Left cardiac atrium (tissue), 4 donors: ENCODE measurements at regions not wholly inside any gene's neighbourhood (a gene's known extent, or its start where the extent isn't known, plus 50 kb on each side); places are given as distances from the start of the nearest gene placed in this dataset.
"Not testable (repeated sequence)": the region's sequence is repeated elsewhere in the genome, so short reads cannot be mapped to it uniquely, and the experiment has no call there.

ENCODE experiments used
- ATAC-seq, 2 donors: fragments of 200-7000 bp; cut with Tn5 transposase; one replicate each; pipeline ENCODE4 v1.9.1; 2020; ENCODE audit warnings: mild to moderate bottlenecking in 2 of 2, moderate library complexity in 2 of 2
- DNase-seq: peaks from one replicate; pipeline ENCODE4 v3.0.0-alpha.2; 2020
- intact Hi-C, 2 donors: fragments of 100-400 bp; cut with DNase I; formaldehyde crosslinking; loops; one replicate each; pipeline versions ENCODE4 v1.14.1 to v1.15.1; 2022 to 2023
- donor health status: DM: no; HTN: yes; CAD: no.
- donor health status: DM: no; HTN: yes; CAD: no; lungs with severe emphysema.
- donor health status: DM: yes; HTN: yes; CAD: no.
- donor health status: Dilated cardiomyopathy.

DNA sequence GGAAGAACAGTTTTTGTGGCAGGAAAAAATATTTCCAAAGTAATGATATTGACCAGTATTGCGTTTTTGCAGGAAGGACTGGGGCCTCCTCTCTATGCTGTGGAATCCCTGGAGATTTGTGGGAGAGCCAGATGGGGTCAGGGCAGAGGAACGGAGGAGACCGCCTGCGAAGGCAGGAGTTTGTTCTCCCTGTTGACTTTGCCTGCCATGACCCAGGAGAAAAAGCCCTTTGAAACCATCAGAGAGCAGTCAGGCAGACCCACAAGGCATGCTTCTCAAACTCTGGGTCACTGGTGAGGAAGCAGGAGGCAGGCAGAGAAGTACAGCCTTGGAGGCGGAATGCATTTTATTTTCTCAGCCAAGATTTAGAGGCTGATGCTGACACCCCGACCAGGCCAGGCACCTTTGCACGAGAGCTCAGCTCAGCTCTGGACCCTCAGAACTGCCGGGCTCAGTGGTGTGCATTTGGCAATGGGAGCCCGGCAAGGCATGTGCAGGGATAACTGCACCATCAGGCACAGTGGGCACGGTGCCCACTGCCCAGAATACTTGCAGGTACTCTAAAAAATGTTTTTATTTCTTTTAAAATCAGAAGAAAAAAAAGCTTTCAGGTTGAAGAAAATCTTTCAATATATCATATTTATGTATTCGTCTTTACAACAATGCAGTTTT, 410.4 kb downstream of the RPS24 start:
- no peak for DNase-seq
- intact Hi-C loops, result no loop called here
- ATAC-seq, result no peak

GRCh38 chr10:78444741-78445140, 411.1 kb downstream of the RPS24 start:
- DNase-seq, intact Hi-C loops, ATAC-seq: not testable (repeated sequence)

GRCh38 chr10:78445308-78445707, 411.6 kb downstream of the RPS24 start:
- no peak for ATAC-seq
- DNase-seq, result no peak

DNA sequence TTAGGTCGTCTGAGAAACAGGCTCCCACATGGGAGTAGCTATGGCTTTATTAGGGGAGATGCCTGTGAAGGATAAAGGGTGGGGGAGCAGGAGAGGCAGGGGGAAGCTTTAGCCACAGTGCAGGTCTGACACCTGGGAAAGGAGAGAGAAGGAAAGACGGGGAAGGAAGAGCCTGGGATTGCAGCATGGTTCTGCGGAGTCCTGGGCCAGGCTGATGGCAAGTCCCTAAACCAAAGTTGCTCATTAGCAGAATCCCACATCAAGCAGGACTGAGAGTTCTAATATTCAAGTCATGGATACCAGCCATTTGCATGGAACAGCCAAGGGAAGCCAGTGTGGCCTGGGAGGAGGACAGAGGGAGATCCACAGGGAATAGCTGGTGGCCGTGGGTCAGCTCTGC, 414.8 kb downstream of the RPS24 start:
- DNase-seq (no peak), ATAC-seq (no peak)
- intact Hi-C loops, result no loop called here

More at GRCh38 chr10:78445308-78445707, 411.6 kb downstream of the RPS24 start:
- intact Hi-C loops, result no loop called here

DNA sequence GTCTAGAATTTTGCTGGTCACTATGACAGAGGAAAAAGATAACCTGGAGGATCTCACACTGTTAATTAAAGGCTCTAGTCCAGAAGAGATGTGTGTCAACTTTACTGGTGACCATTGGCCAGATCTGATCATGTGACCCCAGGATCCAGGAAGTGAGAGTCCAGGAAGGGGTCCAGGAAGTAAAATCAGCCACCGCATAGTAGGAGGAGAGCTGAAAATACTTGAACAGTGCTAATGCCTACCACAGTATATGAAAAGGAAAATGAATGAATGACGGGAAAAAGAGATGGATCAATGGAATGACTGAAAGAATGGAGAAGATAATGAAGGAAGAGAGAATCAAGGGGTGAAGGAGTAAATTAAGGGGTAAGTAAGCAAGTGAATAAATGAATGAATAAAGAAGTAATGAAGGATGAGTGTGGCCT, 415.3 kb downstream of the RPS24 start:
- DNase-seq (no peak), ATAC-seq (no peak)
- intact Hi-C loops, result no loop called here

DNA sequence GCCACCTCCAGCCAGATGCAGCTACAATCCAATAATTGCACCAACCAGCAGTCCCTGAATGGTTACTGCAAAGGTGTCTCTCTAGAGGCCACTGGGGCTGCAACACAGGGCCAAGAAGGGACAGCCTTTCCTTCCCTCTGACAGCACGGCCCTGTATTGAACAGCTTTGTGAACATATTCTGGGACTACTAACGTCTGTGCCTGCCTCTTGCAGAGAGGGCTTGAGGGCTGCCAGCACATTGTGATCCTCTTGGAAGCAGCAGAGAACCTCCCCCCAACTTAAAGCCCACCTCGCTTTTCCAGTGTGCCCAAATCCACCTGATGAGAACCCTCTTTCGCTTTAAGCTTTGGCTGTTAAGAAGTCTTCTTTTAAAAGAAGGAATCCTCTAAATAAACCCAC, 415.9 kb downstream of the RPS24 start:
- no peak for DNase-seq
- ATAC-seq, result no peak
- intact Hi-C loops, result no loop called here

DNA sequence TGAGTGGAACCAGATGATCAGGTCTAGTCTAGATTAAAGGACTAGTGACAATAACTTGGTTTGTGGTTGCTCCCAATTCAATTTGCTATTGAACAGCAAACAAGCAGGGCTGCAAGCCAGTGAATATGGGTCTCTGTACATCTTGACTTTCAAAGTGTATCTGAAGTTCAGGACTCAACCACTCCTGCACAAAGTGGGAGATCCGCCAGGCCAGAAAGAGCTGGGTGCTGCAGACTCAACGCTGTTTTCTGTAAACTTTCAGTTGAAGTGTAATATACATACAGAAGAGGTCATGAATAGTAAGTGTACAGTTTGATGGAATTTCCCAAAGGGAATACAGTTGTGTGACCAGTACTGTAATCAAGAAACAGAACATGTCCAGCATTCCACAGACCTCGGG, 416.6 kb downstream of the RPS24 start:
- no peak for ATAC-seq
- no peak for DNase-seq
- intact Hi-C loops, result no loop called here

GRCh38 chr10:78450807-78451485, 417.3 kb downstream of the RPS24 start:
- intact Hi-C loops, result no loop called here
- ATAC-seq (no peak), DNase-seq (no peak)

- DNase-seq, result peak; percentile 67
- intact Hi-C loops, result no loop called here
- peak; percentile 66 to 73 for ATAC-seq
Observed at GRCh38 chr10:78451592-78451991, 417.9 kb downstream of the RPS24 start.

DNA sequence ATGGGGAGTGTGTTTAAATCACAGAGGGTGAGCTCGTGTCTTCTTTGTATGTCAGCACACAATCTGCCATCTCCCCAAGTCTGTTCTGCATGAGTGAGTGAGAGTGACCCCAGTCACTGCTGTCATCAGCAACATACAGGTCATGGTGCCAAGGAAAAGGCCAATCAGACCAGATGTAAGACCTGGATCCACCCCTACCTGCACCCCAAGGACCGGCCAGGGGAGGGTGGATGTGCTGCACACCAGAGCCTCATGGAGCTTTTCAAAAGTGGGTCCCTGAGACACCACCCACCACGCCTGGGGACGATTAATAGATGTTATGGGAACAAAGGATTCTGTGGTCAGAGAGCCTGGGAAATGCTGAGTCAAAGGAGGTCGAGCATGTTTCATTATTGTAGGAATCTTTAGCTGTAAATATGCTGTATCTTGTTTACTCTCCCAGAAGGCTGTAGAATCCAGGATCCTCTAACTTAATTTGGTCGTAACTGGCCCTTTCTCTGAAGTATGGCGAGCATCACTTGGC, 420.5 kb downstream of the RPS24 start:
- ATAC-seq, result no peak
- intact Hi-C loops, result no loop called here
- no peak for DNase-seq

DNA sequence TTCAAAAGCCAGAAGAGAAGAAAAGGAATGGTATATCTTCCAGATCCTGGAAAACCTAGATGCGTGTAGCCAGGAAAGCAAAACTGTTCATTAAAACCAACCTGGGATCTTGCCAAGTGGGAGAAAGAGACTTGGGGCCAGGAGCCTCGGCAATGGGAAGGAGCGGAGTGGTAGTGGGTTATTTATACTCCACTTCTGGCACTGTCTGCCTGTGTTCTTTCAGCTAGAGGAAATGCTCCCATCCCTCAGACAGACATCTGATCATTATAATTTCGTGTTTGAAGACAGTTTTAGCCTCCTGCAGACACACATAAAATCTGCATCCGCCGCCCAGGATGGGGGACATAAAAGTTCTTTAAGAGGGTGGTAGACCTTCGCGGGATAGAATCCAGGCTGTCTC, 421.6 kb downstream of the RPS24 start:
- DNase-seq (no peak), ATAC-seq (no peak)
- intact Hi-C loops, result no loop called here

DNA sequence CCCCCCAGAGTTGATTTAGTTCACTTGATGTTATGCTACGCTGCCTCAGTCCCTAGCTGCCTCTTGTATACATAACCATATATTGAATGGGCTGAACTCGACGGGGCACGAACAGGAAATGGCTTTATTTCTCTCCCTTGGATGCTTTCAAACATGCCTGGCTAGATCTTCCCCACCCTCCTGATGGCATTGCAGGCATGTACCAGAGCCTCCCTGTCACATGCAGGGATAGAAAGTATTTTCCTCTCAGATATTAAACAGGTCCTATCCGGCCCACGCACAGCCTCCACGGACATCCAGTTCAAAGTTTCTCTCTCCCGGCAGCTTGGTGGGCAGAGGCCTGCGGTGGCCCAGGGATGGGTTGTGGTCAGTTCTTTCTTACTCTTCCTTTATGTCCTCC, 422.1 kb downstream of the RPS24 start:
- DNase-seq (no peak), ATAC-seq (no peak)
- intact Hi-C loops, result no loop called here

DNA sequence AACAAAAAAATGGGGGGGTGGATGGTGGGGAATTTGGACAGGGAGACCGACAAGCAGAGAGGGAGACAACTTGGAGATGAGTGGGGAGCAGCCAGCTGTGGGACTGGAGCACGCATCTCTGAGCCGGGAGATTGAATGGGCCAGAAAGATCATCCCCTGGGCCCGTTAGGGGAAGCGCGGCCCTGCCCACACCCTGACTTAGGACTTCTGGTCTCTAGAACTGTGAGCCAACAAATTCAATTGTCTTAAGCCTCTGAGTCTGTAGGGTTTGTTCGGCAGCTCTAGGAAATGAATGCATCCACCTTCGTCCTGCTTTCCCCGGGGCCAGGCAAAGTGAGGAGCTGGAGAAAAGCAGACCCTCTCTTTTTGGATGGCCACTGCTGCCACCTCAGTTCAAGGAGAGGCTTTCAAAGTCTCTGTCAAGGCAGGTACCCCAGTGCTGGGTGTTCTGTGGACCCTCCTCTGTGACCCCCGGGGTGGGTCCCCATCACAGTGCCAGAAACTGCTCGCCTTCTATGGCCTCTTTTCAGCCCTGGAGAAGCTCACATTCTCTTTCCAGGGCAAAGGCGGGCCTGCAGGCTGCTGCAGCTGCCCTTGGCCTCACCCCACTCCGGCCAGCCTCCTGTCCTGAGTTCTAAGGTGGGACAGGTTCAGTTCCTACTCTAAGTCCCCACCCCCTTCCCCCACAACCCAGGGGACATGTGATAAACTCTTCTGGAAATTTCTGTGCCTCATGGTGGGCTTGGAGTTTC, 423.2 kb downstream of the RPS24 start:
- intact Hi-C loops, result no loop called here
- DNase-seq (no peak), ATAC-seq (peak in 1 of 2 donors; percentile 33)

GRCh38 chr10:78457804-78458482, 424.3 kb downstream of the RPS24 start:
- peak in 1 of 2 donors; percentile 34 for ATAC-seq
- intact Hi-C loops, result no loop called here

GRCh38 chr10:78458983-78459638, 425.4 kb downstream of the RPS24 start:
- ATAC-seq, result peak in 1 of 2 donors; percentile 67

More at GRCh38 chr10:78457804-78458482, 424.3 kb downstream of the RPS24 start:
- DNase-seq, result no peak

GRCh38 chr10:78459639-78460037, 426.0 kb downstream of the RPS24 start:
- no peak for ATAC-seq
- DNase-seq, result no peak

More at GRCh38 chr10:78458983-78459638, 425.4 kb downstream of the RPS24 start:
- intact Hi-C loops, result no loop called here
- DNase-seq, result no peak

GRCh38 chr10:78460204-78460603, 426.5 kb downstream of the RPS24 start:
- no peak for ATAC-seq
- intact Hi-C loops, result no loop called here

More at GRCh38 chr10:78459639-78460037, 426.0 kb downstream of the RPS24 start:
- intact Hi-C loops, result no loop called here

GRCh38 chr10:78461333-78461732, 427.7 kb downstream of the RPS24 start:
- ATAC-seq, result no peak
- no peak for DNase-seq
- intact Hi-C loops, result no loop called here

More at GRCh38 chr10:78460204-78460603, 426.5 kb downstream of the RPS24 start:
- DNase-seq, result no peak

DNA sequence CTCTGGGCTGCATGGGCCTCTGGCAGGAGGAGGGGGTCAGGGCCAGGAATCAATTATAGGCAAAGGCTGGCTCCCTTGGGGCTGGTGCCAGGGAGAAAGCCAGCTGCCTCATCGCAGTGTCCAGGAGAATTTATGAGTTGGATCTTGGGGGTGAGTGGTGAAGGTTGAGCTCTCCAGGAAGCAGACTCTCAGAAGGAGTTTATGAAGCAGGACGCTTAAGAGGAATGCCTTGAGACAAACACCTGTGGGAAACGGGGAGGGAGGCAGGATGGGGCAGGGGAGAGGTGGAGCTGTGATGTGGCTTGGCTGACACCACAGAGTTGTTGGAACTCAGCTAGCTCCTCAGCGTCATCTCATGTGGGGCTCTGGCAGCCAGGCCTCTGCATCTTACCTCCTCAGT, 428.5 kb downstream of the RPS24 start:
- DNase-seq (no peak), ATAC-seq (no peak)
- intact Hi-C loops, result no loop called here
